ENCODE measurements at regions not wholly inside any gene's neighbourhood (a gene's known extent, or its start where the extent isn't known, plus 50 kb on each side); places are given as distances from the start of the nearest gene placed in this dataset.
A peak's percentile ranks its signal among the peaks of the same experiment; 100 is the strongest.

- TF ChIP-seq POLR2A (IDR thresholded peaks at IDR 0.05; ENCODE audit: low read depth, low read length) (no peak), CTCF (conservative IDR thresholded peaks at IDR 0.05; ENCODE audit: low read depth, low read length) (no peak), CHD1 (IDR thresholded peaks at IDR 0.05; ENCODE audit: low read depth, low read length) (no peak), FOS (IDR thresholded peaks at IDR 0.05; ENCODE audit: low read depth, low read length) (no peak), MAFK (IDR thresholded peaks at IDR 0.05; ENCODE audit: low read depth, low read length) (peak; percentile 28; the same call in 1 of the 2 replicates), BHLHE40 (IDR thresholded peaks at IDR 0.05; ENCODE audit: low read depth, low read length) (no peak), MXI1 (IDR thresholded peaks at IDR 0.05; ENCODE audit: borderline replicate concordance, low read depth, low read length) (no peak), CEBPB (IDR thresholded peaks at IDR 0.05; ENCODE audit: low read depth, low read length) (no peak), RAD21 (IDR thresholded peaks at IDR 0.05; ENCODE audit: low read length) (no peak), MAZ (IDR thresholded peaks at IDR 0.05; ENCODE audit: borderline replicate concordance, low read depth, low read length) (no peak), NFE2L2 (IDR thresholded peaks at IDR 0.05; ENCODE audit: low read depth, low read length) (no peak)
- TF ChIP-seq, protein P1, sequence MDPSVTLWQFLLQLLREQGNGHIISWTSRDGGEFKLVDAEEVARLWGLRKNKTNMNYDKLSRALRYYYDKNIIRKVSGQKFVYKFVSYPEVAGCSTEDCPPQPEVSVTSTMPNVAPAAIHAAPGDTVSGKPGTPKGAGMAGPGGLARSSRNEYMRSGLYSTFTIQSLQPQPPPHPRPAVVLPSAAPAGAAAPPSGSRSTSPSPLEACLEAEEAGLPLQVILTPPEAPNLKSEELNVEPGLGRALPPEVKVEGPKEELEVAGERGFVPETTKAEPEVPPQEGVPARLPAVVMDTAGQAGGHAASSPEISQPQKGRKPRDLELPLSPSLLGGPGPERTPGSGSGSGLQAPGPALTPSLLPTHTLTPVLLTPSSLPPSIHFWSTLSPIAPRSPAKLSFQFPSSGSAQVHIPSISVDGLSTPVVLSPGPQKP (IDR thresholded peaks at IDR 0.05; ENCODE audit: borderline replicate concordance, low read depth, low read length): no peak
These were observed 620.2 kb upstream of the BCHE start for GRCh38 chr3:166457382-166457781.

All from IMR-90 (cell line).